GM18870 (cell line): ENCODE measurements at regions not wholly inside any gene's neighbourhood (a gene's known extent, or its start where the extent isn't known, plus 50 kb on each side); places are given as distances from the start of the nearest gene placed in this dataset.
"Not testable (repeated sequence)": the region's sequence is repeated elsewhere in the genome, so short reads cannot be mapped to it uniquely, and the experiment has no call there.

Source experiments
- ATAC-seq: cut with Tn5 transposase; IDR thresholded peaks from one replicate; pipeline ENCODE4 v1.9.1; 2021; ENCODE audit warnings: moderate library complexity; ENCODE audit not compliant: unreplicated experiment

- no peak for ATAC-seq
Observed at GRCh38 chr2:20130821-20131645, 79.6 kb upstream of the LAPTM4A start.

- ATAC-seq, result no peak
Observed at GRCh38 chr2:20130160-20130560, 78.7 kb upstream of the LAPTM4A start.

DNA sequence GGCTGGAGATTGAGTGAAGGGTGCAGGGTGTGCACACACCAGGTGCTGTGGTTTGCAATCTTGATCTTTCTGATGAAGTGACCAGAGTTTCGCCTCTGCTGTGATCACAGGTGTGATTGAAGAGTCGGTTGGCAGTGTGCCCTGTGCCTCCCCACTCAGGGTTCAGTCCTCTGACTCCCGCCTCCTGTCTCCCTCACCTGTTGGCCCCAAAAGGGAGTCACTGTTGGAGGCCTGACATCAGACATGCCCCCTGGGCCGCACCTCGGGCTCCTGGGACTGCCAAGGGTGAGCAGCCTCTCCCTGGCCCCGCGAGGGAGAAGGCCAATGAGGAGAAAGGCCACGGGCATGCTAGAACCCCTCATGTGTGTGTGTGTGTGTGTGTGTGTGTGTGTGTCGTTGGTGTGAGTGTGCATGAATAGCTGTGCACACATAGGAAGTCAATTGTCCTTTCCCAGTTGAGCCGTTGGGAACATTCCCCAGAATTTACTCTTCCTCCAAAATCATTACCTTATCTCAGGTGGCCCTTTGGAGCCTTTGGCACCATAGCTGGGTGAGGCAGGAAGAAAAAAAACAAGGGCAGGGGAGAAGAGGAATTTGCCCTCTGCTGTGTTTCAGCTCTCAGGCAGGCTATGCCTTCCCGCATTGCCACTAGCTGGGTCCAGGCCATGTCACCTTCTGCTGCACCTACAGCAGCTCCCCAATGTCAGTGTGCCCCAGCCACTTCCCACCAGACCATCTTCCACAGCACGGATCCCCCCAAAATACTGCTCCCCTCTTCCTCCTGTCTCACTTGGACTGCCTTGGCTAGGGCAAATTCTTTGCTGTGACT is 78.1 kb upstream of the LAPTM4A start:
- no peak for ATAC-seq

GRCh38 chr2:20128506-20129330 is 77.3 kb upstream of the LAPTM4A start:
- ATAC-seq, result no peak

- no peak for ATAC-seq
Observed at GRCh38 chr2:20126469-20126868, 75.0 kb upstream of the LAPTM4A start.

DNA sequence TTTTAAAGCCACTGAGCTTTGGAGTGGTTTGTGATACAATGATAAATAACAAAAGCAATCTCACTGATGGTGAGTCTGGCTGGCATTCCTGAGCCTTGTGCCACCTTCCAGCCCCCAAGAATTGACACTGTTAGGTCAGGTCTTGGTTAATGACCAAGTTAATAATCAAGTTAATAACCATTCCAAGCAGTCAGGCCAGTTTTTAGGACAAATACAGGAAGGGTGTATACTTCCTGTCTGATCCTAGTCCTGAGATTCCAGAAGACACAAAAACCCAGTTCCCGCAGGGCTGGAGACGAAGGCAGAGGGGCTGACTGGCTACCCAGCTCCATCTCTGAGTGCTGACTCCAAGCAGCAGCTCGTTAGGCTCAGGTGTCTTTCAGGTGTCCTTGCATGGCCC is 74.6 kb upstream of the LAPTM4A start:
- no peak for ATAC-seq

DNA sequence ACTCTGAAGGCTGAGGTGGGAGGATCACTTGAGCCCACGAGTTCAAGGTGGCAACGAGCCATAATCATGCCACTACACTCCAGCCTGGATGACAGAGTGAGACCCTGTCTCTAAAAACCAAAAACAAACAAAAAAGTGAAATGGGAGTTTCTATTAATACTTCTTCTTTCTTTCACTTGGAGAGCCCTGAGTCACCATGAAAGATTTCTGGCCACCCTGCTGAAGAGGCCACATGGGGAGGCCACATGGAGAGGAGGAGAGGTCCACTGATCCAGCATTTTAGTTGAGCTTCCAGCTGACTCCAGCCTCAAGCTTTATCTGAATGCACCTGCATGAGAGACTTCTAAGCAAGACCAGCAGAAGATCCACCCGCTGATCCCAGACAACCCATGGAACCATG is 74.2 kb upstream of the LAPTM4A start:
- ATAC-seq, result no peak

DNA sequence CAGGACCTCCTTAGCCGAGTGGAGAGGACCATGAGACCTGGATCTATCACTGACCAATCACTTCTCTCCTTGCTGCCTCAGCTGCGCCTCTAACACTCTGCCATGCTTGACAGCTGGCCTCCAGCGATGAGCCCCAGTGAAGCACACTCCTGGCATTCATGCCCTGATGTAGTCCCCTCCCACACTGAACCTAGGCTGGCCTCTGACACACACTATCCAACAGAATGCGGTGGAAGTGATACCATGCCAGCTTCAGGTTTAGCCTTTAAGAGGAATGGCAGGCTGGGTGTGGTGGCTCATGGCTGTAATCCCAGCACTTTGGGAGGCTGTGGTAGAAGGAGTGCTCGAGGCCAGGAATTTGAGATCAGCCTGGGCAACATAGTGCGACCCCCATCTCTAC is 73.7 kb upstream of the LAPTM4A start:
- no peak for ATAC-seq

GRCh38 chr2:20123871-20124594 is 72.6 kb upstream of the LAPTM4A start:
- ATAC-seq, result no peak

- no peak for ATAC-seq
Observed at GRCh38 chr2:20122864-20123263, 71.4 kb upstream of the LAPTM4A start.

DNA sequence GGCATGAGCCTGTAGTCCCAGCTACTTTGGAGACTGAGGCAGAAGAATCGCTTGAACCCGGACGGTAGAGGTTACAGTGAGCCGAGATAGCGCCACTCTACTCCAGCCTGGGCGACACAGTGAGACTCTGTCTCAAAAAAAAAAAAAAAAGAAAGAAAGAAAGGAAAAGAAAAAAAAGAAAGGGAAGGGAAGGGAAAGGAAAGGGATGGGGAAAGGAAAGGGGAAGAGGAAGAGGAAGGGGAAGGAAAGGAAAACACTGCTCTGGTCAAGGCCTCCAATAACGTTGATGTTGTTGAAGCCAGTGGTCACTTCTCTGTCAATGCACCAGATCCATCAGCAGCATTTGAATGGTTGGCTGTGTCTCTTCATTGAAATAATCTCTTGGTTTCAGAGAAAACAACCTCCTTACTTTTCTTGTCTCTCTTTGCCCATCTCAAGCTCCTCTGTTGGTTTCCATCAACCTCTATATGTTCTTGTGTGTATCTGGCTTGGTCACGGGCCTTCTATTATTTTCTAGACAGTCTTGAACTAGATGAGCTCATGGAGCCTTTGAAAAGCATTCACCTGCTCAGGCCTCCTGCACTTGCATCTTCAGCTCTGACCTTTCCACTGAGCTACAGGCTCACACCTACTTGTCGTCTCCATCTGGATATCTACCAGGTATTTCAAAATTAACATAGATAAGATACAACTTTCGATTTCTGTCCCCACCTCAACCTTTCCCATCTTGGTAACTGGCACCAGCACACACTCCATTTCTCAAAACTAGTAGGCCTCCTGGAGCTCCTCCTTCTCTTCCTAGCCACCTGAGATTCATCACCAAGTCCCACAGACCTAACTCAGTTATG is 69.4 kb upstream of the LAPTM4A start:
- no peak for ATAC-seq

DNA sequence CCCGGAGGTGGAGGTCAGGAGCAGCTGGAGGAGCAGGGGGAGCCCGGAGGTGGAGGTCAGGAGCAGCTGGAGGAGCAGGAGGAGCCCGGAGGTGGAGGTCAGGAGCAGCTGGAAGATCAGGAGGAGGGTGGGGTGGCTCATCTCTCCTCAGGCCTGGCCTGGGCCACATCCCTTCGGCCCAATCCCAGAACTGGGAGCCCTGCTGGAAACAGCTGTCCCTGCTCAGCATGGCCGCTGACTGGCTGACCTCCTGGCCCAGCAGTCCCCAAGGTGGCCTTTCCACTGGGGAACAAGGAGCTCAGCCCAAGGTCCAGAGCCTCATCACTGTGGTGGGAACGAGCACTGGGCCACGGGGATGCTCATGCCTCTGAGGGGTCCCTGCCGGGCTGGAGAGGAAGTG is 66.6 kb upstream of the LAPTM4A start:
- ATAC-seq, result no peak

- no peak for ATAC-seq
Observed at GRCh38 chr2:20115902-20116301, 64.5 kb upstream of the LAPTM4A start.

DNA sequence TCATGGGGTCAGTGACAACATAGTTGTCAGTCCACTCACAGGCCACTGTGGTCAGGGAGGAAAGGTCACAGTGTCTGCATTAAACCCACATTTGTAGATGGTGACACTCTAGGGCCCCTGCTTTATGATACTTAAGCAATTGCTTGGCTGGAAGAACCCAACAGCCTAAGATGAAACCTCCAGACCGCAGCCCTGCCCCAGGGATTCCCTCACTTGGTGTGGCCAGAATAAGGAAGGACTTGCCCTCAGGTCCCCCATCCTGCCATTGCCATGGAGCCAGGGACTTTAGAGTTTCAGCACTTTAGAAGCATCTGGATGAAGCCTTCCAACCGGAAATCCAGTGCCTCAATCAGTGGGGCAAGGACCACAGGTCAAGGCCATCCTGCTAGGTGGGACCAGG is 63.9 kb upstream of the LAPTM4A start:
- no peak for ATAC-seq

- no peak for ATAC-seq
Observed at GRCh38 chr2:20113986-20114938, 62.8 kb upstream of the LAPTM4A start.

- ATAC-seq, result no peak
Observed at GRCh38 chr2:20113004-20113796, 61.8 kb upstream of the LAPTM4A start.

DNA sequence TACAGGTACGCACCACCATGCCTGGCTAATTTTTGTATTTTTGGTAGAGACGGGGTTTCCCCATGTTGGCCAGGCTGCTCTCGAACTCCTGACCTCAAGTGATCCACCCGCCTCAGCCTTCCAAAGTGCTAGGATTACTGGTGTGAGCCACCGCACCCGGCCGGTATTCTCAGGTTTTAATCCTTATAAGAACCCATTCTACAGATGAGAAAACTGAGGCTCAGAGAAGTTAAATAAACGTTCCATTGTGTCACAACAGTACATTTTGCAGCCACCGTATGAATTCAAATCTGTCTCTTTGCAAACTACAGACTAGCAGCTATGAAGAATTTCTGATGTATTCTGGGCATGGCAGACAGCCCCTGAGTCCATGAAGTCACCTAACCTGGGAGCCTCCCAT is 60.9 kb upstream of the LAPTM4A start:
- ATAC-seq, result not testable (repeated sequence)
